ENCODE measurements at regions not wholly inside any gene's neighbourhood (a gene's known extent, or its start where the extent isn't known, plus 50 kb on each side); places are given as distances from the start of the nearest gene placed in this dataset.

- Mint-ChIP-seq H3K36me3 (ENCODE audit: low read depth) (peaks cover 33% of the 10 kb centered on the region), H3K27me3 (ENCODE audit: low read depth, poor library complexity) (peaks cover 9% of the 10 kb centered on the region), H3K4me3 (no peak overlapping the region), H3K4me1 (no peaks in the 10 kb centered on the region), H3K9me3 (peaks cover 44% of the 10 kb centered on the region), H3K27ac (no peak overlapping the region)
- TF ChIP-seq CTCF (IDR thresholded peaks at IDR 0.05): no peak
- DNase-seq: no peak
Measured at GRCh38 chr1:219726480-219727272, 113.8 kb upstream of the ZC3H11B start.

GRCh38 chr1:219724440-219724839 is 111.5 kb upstream of the ZC3H11B start:
- Mint-ChIP-seq H3K9me3 (peaks cover 44% of the 10 kb centered on the region), H3K27ac (no peak overlapping the region), H3K4me1 (no peaks in the 10 kb centered on the region), H3K27me3 (ENCODE audit: low read depth, poor library complexity) (peaks cover 6% of the 10 kb centered on the region), H3K4me3 (no peak overlapping the region), H3K36me3 (ENCODE audit: low read depth) (peaks cover 33% of the 10 kb centered on the region)
- DNase-seq: no peak
- no peak for TF ChIP-seq CTCF (IDR thresholded peaks at IDR 0.05)

- Mint-ChIP-seq H3K4me3 (no peak overlapping the region), H3K36me3 (ENCODE audit: low read depth) (no peaks in the 10 kb centered on the region), H3K27me3 (ENCODE audit: low read depth, poor library complexity) (no peaks in the 10 kb centered on the region), H3K27ac (peak overlapping the region; percentile 0), H3K4me1 (peaks cover 11% of the 10 kb centered on the region), H3K9me3 (no peaks in the 10 kb centered on the region)
- DNase-seq: no peak
- no peak for TF ChIP-seq CTCF (IDR thresholded peaks at IDR 0.05)
Measured at GRCh38 chr1:219717536-219717935, 104.6 kb upstream of the ZC3H11B start.

GRCh38 chr1:219716611-219717114 is 103.8 kb upstream of the ZC3H11B start:
- no peak for TF ChIP-seq CTCF (IDR thresholded peaks at IDR 0.05)
- no peak for DNase-seq
- Mint-ChIP-seq H3K4me3 (no peak overlapping the region), H3K27me3 (ENCODE audit: low read depth, poor library complexity) (no peaks in the 10 kb centered on the region), H3K9me3 (no peaks in the 10 kb centered on the region), H3K4me1 (peaks cover 11% of the 10 kb centered on the region), H3K36me3 (ENCODE audit: low read depth) (no peaks in the 10 kb centered on the region), H3K27ac (no peak overlapping the region)

- Mint-ChIP-seq H3K9me3 (no peaks in the 10 kb centered on the region), H3K4me3 (no peak overlapping the region), H3K4me1 (peaks cover 11% of the 10 kb centered on the region), H3K27ac (peak overlapping the region; percentile 50), H3K27me3 (ENCODE audit: low read depth, poor library complexity) (peaks cover 2% of the 10 kb centered on the region), H3K36me3 (ENCODE audit: low read depth) (no peaks in the 10 kb centered on the region)
- no peak for TF ChIP-seq CTCF (IDR thresholded peaks at IDR 0.05)
- no peak for DNase-seq
Measured at GRCh38 chr1:219713981-219714381, 101.1 kb upstream of the ZC3H11B start.

- H3K36me3 Mint-ChIP-seq (ENCODE audit: low read depth): no peaks in the 10 kb centered on the region
- H3K27me3 Mint-ChIP-seq (ENCODE audit: low read depth, poor library complexity): peaks cover 2% of the 10 kb centered on the region
- H3K27ac Mint-ChIP-seq: no peak overlapping the region
- peaks cover 8% of the 10 kb centered on the region for H3K9me3 Mint-ChIP-seq
- no peak overlapping the region for H3K4me3 Mint-ChIP-seq
- H3K4me1 Mint-ChIP-seq: peaks cover 11% of the 10 kb centered on the region
- DNase-seq: no peak
- TF ChIP-seq CTCF (IDR thresholded peaks at IDR 0.05): no peak
Measured at GRCh38 chr1:219712506-219712905, 99.6 kb upstream of the ZC3H11B start.

Data from nephron progenitor cell (in vitro differentiated cells).